Loucy (cell line): ENCODE measurements at regions not wholly inside any gene's neighbourhood (a gene's known extent, or its start where the extent isn't known, plus 50 kb on each side); places are given as distances from the start of the nearest gene placed in this dataset.

Experiments
- CTCF ChIP-seq: fragments of 200-600 bp; sonication (generic); conservative IDR thresholded peaks from 2 replicates; pipeline ENCODE4 v1.5.1; 2014; ENCODE audit warnings: mild to moderate bottlenecking, antibody characterized with exemption, low read length
- EZH2phosphoT487 ChIP-seq: fragments of 200-600 bp; IDR thresholded peaks from 2 replicates; pipeline ENCODE4 v1.6.1; 2018; ENCODE audit warnings: antibody characterized with exemption, mild to moderate bottlenecking, moderate library complexity, borderline replicate concordance

GRCh38 chr11:69567951-69568808 lies 72.8 kb upstream of the CCND1 start:
- TF ChIP-seq CTCF = no peak
- no peak for TF ChIP-seq EZH2phosphoT487
